SK-N-SH treated with all-trans-retinoic acid at 6 μM for 48 hours (cell line): ENCODE measurements at regions not wholly inside any gene's neighbourhood (a gene's known extent, or its start where the extent isn't known, plus 50 kb on each side); places are given as distances from the start of the nearest gene placed in this dataset.
A peak's percentile ranks its signal among the peaks of the same experiment; 100 is the strongest.

Source experiments
- ATAC-seq: fragments of 200-7000 bp; cut with Tn5 transposase; 3 replicates; pipeline ENCODE4 v1.9.1; 2020; ENCODE audit warnings: mild to moderate bottlenecking, moderate library complexity
- ARNTL ChIP-seq: fragments of 450-650 bp; formaldehyde crosslinking; IDR thresholded peaks from 2 replicates; pipeline ENCODE4 v1.5.0; 2020; ENCODE audit warnings: low read depth, mild to moderate bottlenecking, moderate library complexity, borderline replicate concordance
- BACH2 ChIP-seq: fragments of 250-450 bp; sonication (Bioruptor Pico); IDR thresholded peaks from 2 replicates; pipeline ENCODE4 v1.9.0; 2021; ENCODE audit warnings: mild to moderate bottlenecking, borderline replicate concordance
- CREB5 ChIP-seq: fragments of 250-450 bp; sonication (Bioruptor Pico); IDR thresholded peaks from 2 replicates; pipeline ENCODE4 v1.5.1; 2020; ENCODE audit warnings: low read depth, mild to moderate bottlenecking, moderate library complexity
- CSDC2 ChIP-seq: fragments of 250-450 bp; sonication (Bioruptor Pico); IDR thresholded peaks from 2 replicates; pipeline ENCODE4 v1.5.0; 2020; ENCODE audit warnings: mild to moderate bottlenecking, moderate library complexity
- ESRRG ChIP-seq: fragments of 250-450 bp; sonication (Bioruptor Pico); IDR thresholded peaks from 2 replicates; pipeline ENCODE4 v1.6.1; 2021; ENCODE audit warnings: mild to moderate bottlenecking
- GLIS3 ChIP-seq: fragments of 250-450 bp; sonication (Bioruptor Pico); IDR thresholded peaks from 2 replicates; pipeline ENCODE4 v1.5.0; 2020; ENCODE audit warnings: mild to moderate bottlenecking, moderate library complexity
- ISL1 ChIP-seq: fragments of 250-450 bp; sonication (Bioruptor Pico); IDR thresholded peaks from 2 replicates; pipeline ENCODE4 v2.1.2; 2022; ENCODE audit warnings: mild to moderate bottlenecking, moderate library complexity
- POU6F1 ChIP-seq: fragments of 250-450 bp; sonication (Bioruptor Pico); IDR thresholded peaks from 2 replicates; pipeline ENCODE4 v1.8.0; 2021; ENCODE audit warnings: low read depth, mild to moderate bottlenecking, moderate library complexity, borderline replicate concordance
- PPARA ChIP-seq: fragments of 250-450 bp; sonication (Bioruptor Pico); IDR thresholded peaks from 2 replicates; pipeline ENCODE4 v1.5.0; 2020; ENCODE audit warnings: mild to moderate bottlenecking, borderline replicate concordance
- SNAI2 ChIP-seq: fragments of 250-450 bp; sonication (Bioruptor Pico); IDR thresholded peaks from 2 replicates; pipeline ENCODE4 v1.5.0; 2020; ENCODE audit warnings: mild to moderate bottlenecking, moderate library complexity
- TCF4 ChIP-seq: fragments of 250-450 bp; sonication (Bioruptor Pico); IDR thresholded peaks from 2 replicates; pipeline ENCODE4 v1.8.0; 2021; ENCODE audit warnings: mild to moderate bottlenecking, moderate library complexity, borderline replicate concordance
- TOX ChIP-seq: fragments of 250-450 bp; sonication (Bioruptor Pico); IDR thresholded peaks from 2 replicates; pipeline ENCODE4 v1.8.0; 2021; ENCODE audit warnings: mild to moderate bottlenecking, moderate library complexity, borderline replicate concordance
- ZC3H10 ChIP-seq: fragments of 250-450 bp; sonication (Bioruptor Pico); IDR thresholded peaks from 2 replicates; pipeline ENCODE4 v1.5.1; 2021; ENCODE audit warnings: mild to moderate bottlenecking, moderate library complexity
- ZFP30 ChIP-seq: fragments of 450-650 bp; formaldehyde crosslinking; IDR thresholded peaks from 2 replicates; pipeline ENCODE4 v1.5.0; 2022; ENCODE audit warnings: mild to moderate bottlenecking, moderate library complexity
- ZNF565 ChIP-seq: fragments of 450-650 bp; formaldehyde crosslinking; conservative IDR thresholded peaks from 2 replicates; pipeline ENCODE4 v1.5.0; 2020; ENCODE audit warnings: low read depth, mild to moderate bottlenecking, moderate library complexity
- ZNF70 ChIP-seq: fragments of 450-650 bp; formaldehyde crosslinking; IDR thresholded peaks from 2 replicates; pipeline ENCODE4 v1.5.0; 2020; ENCODE audit warnings: mild to moderate bottlenecking, moderate library complexity
- TF ChIP-seq, protein P1 (sequence below): fragments of 250-450 bp; sonication (Bioruptor Pico); IDR thresholded peaks from 2 replicates; pipeline ENCODE4 v1.5.1; 2021; ENCODE audit warnings: mild to moderate bottlenecking, moderate library complexity
- TF ChIP-seq, protein P2 (sequence below): fragments of 250-450 bp; sonication (Bioruptor Pico); IDR thresholded peaks from 2 replicates; pipeline ENCODE4 v1.8.0; 2020; ENCODE audit warnings: mild to moderate bottlenecking, moderate library complexity, borderline replicate concordance
- TF ChIP-seq, protein P3 (sequence below): fragments of 250-450 bp; sonication (Bioruptor Pico); IDR thresholded peaks from 2 replicates; pipeline ENCODE4 v1.5.0; 2020; ENCODE audit warnings: mild to moderate bottlenecking, moderate library complexity

- TF ChIP-seq, protein P1, sequence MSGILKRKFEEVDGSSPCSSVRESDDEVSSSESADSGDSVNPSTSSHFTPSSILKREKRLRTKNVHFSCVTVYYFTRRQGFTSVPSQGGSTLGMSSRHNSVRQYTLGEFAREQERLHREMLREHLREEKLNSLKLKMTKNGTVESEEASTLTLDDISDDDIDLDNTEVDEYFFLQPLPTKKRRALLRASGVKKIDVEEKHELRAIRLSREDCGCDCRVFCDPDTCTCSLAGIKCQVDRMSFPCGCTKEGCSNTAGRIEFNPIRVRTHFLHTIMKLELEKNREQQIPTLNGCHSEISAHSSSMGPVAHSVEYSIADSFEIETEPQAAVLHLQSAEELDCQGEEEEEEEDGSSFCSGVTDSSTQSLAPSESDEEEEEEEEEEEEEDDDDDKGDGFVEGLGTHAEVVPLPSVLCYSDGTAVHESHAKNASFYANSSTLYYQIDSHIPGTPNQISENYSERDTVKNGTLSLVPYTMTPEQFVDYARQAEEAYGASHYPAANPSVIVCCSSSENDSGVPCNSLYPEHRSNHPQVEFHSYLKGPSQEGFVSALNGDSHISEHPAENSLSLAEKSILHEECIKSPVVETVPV (CRISPR knock-in tag) = no peak
- TF ChIP-seq ARNTL (no peak), GLIS3 (CRISPR knock-in tag) (no peak), POU6F1 (no peak), SNAI2 (CRISPR knock-in tag) (no peak), ZNF565 (no peak)
- TF ChIP-seq, all 23 proteins: peak for 0
These were observed 183.7 kb upstream of the LSM14A start (continued) for GRCh38 chr19:33988601-33989000.

- no peak for ATAC-seq
- TF ChIP-seq, protein P1 (CRISPR knock-in tag) = no peak
- TF ChIP-seq ZNF70 (CRISPR knock-in tag) (no peak), ZFP30 (CRISPR knock-in tag) (no peak), SNAI2 (CRISPR knock-in tag) (no peak), ISL1 (CRISPR knock-in tag) (no peak), ESRRG (no peak), GLIS3 (CRISPR knock-in tag) (no peak)
These were observed 174.6 kb upstream of the LSM14A start for GRCh38 chr19:33997690-33998089.

DNA sequence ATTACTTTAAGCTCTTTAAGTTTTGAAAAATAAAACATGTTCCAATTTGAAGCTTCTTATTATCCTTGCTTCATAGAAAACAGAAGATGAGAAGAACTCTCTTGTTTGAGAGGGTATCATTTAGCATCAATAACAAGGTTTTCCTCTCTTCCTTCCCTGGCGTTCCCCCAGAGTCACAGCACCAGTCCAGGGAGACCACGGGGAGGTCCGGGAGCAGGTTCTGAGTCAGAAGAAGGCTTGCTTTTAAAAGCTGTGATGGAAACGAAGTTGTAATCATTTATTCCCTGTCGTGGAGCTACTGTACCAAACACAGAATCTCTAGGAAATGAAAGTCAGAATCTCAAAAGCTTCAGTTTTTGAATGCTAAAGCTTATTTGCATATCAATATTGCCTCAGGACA lies 174.0 kb upstream of the LSM14A start:
- no peak for ATAC-seq
- no peak for TF ChIP-seq ESRRG
- TF ChIP-seq BACH2 (CRISPR knock-in tag) = no peak
- TF ChIP-seq ZC3H10 (CRISPR knock-in tag) = no peak
- TF ChIP-seq POU6F1 = no peak
- no peak for TF ChIP-seq ISL1 (CRISPR knock-in tag)
- no peak for TF ChIP-seq GLIS3 (CRISPR knock-in tag)
- TF ChIP-seq, protein P2, sequence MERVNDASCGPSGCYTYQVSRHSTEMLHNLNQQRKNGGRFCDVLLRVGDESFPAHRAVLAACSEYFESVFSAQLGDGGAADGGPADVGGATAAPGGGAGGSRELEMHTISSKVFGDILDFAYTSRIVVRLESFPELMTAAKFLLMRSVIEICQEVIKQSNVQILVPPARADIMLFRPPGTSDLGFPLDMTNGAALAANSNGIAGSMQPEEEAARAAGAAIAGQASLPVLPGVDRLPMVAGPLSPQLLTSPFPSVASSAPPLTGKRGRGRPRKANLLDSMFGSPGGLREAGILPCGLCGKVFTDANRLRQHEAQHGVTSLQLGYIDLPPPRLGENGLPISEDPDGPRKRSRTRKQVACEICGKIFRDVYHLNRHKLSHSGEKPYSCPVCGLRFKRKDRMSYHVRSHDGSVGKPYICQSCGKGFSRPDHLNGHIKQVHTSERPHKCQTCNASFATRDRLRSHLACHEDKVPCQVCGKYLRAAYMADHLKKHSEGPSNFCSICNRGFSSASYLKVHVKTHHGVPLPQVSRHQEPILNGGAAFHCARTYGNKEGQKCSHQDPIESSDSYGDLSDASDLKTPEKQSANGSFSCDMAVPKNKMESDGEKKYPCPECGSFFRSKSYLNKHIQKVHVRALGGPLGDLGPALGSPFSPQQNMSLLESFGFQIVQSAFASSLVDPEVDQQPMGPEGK (CRISPR knock-in tag) = no peak

DNA sequence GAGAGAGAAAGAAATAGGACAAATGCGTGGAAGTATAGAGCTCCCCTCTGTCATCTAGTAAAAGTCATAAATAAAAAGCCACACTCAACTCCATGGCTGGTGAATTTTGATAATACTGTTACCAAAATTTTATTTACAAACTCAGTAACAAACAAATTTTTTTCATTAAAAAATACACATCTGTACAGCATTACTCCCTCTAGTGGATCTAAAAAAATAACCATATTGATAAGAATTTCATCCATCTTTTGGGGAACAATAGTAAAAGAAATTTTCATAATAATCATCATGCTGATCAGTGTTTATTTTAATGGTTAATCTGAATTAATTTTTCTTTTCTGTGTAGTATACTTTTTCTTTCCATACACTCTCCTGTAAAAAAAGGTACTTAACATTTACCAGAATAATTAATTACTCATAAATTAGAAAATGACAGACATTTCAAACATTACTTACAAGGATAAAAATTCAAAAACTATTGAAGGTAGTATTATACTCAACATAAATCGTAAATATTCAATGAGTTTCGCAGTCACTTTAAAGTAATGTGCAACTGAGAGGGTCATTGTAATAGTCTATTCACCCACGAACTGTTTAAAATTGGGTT lies 173.5 kb upstream of the LSM14A start:
- TF ChIP-seq CSDC2 (CRISPR knock-in tag) = no peak
- TF ChIP-seq TCF4 (CRISPR knock-in tag) = 0 out of 2 replicates have a peak, but pooled peaks have one; percentile 9
- no peak for ATAC-seq

GRCh38 chr19:34017024-34017423 lies 155.3 kb upstream of the LSM14A start:
- no peak for ATAC-seq
- TF ChIP-seq PPARA (CRISPR knock-in tag) (no peak), TOX (CRISPR knock-in tag) (no peak), GLIS3 (CRISPR knock-in tag) (no peak), ESRRG (no peak), ZNF565 (no peak), ZFP30 (CRISPR knock-in tag) (no peak), CREB5 (no peak), ZNF70 (CRISPR knock-in tag) (no peak), POU6F1 (no peak)
- TF ChIP-seq, protein P3, sequence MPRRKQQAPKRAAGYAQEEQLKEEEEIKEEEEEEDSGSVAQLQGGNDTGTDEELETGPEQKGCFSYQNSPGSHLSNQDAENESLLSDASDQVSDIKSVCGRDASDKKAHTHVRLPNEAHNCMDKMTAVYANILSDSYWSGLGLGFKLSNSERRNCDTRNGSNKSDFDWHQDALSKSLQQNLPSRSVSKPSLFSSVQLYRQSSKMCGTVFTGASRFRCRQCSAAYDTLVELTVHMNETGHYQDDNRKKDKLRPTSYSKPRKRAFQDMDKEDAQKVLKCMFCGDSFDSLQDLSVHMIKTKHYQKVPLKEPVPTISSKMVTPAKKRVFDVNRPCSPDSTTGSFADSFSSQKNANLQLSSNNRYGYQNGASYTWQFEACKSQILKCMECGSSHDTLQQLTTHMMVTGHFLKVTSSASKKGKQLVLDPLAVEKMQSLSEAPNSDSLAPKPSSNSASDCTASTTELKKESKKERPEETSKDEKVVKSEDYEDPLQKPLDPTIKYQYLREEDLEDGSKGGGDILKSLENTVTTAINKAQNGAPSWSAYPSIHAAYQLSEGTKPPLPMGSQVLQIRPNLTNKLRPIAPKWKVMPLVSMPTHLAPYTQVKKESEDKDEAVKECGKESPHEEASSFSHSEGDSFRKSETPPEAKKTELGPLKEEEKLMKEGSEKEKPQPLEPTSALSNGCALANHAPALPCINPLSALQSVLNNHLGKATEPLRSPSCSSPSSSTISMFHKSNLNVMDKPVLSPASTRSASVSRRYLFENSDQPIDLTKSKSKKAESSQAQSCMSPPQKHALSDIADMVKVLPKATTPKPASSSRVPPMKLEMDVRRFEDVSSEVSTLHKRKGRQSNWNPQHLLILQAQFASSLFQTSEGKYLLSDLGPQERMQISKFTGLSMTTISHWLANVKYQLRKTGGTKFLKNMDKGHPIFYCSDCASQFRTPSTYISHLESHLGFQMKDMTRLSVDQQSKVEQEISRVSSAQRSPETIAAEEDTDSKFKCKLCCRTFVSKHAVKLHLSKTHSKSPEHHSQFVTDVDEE (CRISPR knock-in tag) = no peak
